Astrocyte (in vitro differentiated cells and primary cell): ENCODE measurements at regions not wholly inside any gene's neighbourhood (a gene's known extent, or its start where the extent isn't known, plus 50 kb on each side); places are given as distances from the start of the nearest gene placed in this dataset.

Experiments
- DNase-seq: peaks from one replicate; pipeline ENCODE4 v3.0.0-alpha.2; 2010; ENCODE audit warnings: low read depth
- FAIRE-seq: peaks from 2 replicates; lab custom pipeline; 2011; peaks lifted over from hg19 to GRCh38; lab: Jason Lieb, UNC
- H2AFZ ChIP-seq: 2 replicates; pipeline ENCODE4 v1.6.0; 2012; ENCODE audit warnings: low read depth, low read length, inconsistent platforms
- H3K27ac ChIP-seq: 2 replicates; pipeline ENCODE4 v1.5.1; 2011; ENCODE audit warnings: low read depth, low read length, inconsistent platforms
- H3K27me3 ChIP-seq: 2 replicates; pipeline ENCODE4 v1.6.0; 2011; ENCODE audit warnings: low read length, inconsistent platforms; ENCODE audit not compliant: insufficient read depth
- H3K36me3 ChIP-seq: 2 replicates; pipeline ENCODE4 v1.5.1; 2011; ENCODE audit warnings: low read length, inconsistent platforms; ENCODE audit not compliant: insufficient read depth
- H3K4me1 ChIP-seq: 2 replicates; pipeline ENCODE4 v1.5.1; 2011; ENCODE audit warnings: low read length, inconsistent platforms; ENCODE audit not compliant: insufficient read depth
- H3K4me2 ChIP-seq: 2 replicates; pipeline ENCODE4 v1.6.0; 2012; ENCODE audit warnings: low read length, inconsistent platforms
- H3K4me3 ChIP-seq: 2 replicates; pipeline ENCODE4 v1.5.1; 2011; ENCODE audit warnings: low read depth, mild to moderate bottlenecking, low read length, inconsistent platforms; ENCODE audit not compliant: insufficient read depth
- H3K79me2 ChIP-seq: 2 replicates; pipeline ENCODE4 v1.6.0; 2012; ENCODE audit warnings: mild to moderate bottlenecking, low read length, inconsistent platforms; ENCODE audit not compliant: insufficient read depth
- H3K9ac ChIP-seq: 2 replicates; pipeline ENCODE4 v1.6.0; 2012; ENCODE audit warnings: mild to moderate bottlenecking, low read length, inconsistent platforms
- H3K9me3 ChIP-seq: 2 replicates; pipeline ENCODE4 v1.5.1; 2012; ENCODE audit warnings: low read depth, mild to moderate bottlenecking, low read length, inconsistent platforms; ENCODE audit not compliant: insufficient read depth
- H4K20me1 ChIP-seq: 2 replicates; pipeline ENCODE4 v1.6.0; 2012; ENCODE audit warnings: low read length, inconsistent platforms; ENCODE audit not compliant: insufficient read depth
- H3K27ac Mint-ChIP-seq: one replicate; pipeline ENCODE4 v1.8.0; 2021; ENCODE audit warnings: mild to moderate bottlenecking, mixed read lengths; ENCODE audit not compliant: unreplicated experiment
- H3K27me3 Mint-ChIP-seq: one replicate; pipeline ENCODE4 v1.8.0; 2021; ENCODE audit warnings: low read depth, mixed read lengths; ENCODE audit not compliant: unreplicated experiment
- H3K36me3 Mint-ChIP-seq: one replicate; pipeline ENCODE4 v1.8.0; 2021; ENCODE audit warnings: low read depth, mixed read lengths; ENCODE audit not compliant: unreplicated experiment
- H3K4me1 Mint-ChIP-seq: one replicate; pipeline ENCODE4 v1.8.0; 2021; ENCODE audit warnings: low read depth, mixed read lengths; ENCODE audit not compliant: unreplicated experiment
- H3K4me3 Mint-ChIP-seq: one replicate; pipeline ENCODE4 v1.8.0; 2021; ENCODE audit warnings: mild to moderate bottlenecking, moderate library complexity, mixed read lengths; ENCODE audit not compliant: unreplicated experiment
- H3K9me3 Mint-ChIP-seq: one replicate; pipeline ENCODE4 v1.8.0; 2021; ENCODE audit warnings: mild to moderate bottlenecking, mixed read lengths; ENCODE audit not compliant: unreplicated experiment
- EZH2 ChIP-seq: IDR thresholded peaks from 2 replicates; pipeline ENCODE4 v1.6.1; 2012; ENCODE audit warnings: mild to moderate bottlenecking, low read length, inconsistent platforms; ENCODE audit not compliant: insufficient read depth
- TF ChIP-seq, protein P1 (sequence below): IDR thresholded peaks from 2 replicates; pipeline ENCODE4 v1.5.1; 2011; ENCODE audit warnings: low read depth, mild to moderate bottlenecking, inconsistent platforms, low read length, moderate library complexity; ENCODE audit not compliant: insufficient read depth

- no peaks in the 10 kb centered on the region for H3K4me1 ChIP-seq
- H3K27me3 ChIP-seq: peaks cover 18% of the 10 kb centered on the region
- no peaks in the 10 kb centered on the region for H3K36me3 ChIP-seq
- no peak overlapping the region for H3K4me3 ChIP-seq
- H3K4me2 ChIP-seq: no peak overlapping the region
- FAIRE-seq (no peak), DNase-seq (no peak)
- TF ChIP-seq, protein P1, sequence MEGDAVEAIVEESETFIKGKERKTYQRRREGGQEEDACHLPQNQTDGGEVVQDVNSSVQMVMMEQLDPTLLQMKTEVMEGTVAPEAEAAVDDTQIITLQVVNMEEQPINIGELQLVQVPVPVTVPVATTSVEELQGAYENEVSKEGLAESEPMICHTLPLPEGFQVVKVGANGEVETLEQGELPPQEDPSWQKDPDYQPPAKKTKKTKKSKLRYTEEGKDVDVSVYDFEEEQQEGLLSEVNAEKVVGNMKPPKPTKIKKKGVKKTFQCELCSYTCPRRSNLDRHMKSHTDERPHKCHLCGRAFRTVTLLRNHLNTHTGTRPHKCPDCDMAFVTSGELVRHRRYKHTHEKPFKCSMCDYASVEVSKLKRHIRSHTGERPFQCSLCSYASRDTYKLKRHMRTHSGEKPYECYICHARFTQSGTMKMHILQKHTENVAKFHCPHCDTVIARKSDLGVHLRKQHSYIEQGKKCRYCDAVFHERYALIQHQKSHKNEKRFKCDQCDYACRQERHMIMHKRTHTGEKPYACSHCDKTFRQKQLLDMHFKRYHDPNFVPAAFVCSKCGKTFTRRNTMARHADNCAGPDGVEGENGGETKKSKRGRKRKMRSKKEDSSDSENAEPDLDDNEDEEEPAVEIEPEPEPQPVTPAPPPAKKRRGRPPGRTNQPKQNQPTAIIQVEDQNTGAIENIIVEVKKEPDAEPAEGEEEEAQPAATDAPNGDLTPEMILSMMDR: no peak
- no peak for TF ChIP-seq EZH2
- H3K9me3 ChIP-seq: no peaks in the 10 kb centered on the region
- no peak overlapping the region for H3K27ac Mint-ChIP-seq
- no peaks in the 10 kb centered on the region for H3K9me3 Mint-ChIP-seq
- no peak overlapping the region for H3K4me3 Mint-ChIP-seq
- H4K20me1 ChIP-seq: no peaks in the 10 kb centered on the region
- H3K27me3 Mint-ChIP-seq: peaks cover 25% of the 10 kb centered on the region
- no peak overlapping the region for H2AFZ ChIP-seq
- no peak overlapping the region for H3K27ac ChIP-seq
- H3K79me2 ChIP-seq: no peaks in the 10 kb centered on the region
- no peaks in the 10 kb centered on the region for H3K36me3 Mint-ChIP-seq
- H3K4me1 Mint-ChIP-seq: no peaks in the 10 kb centered on the region
- H3K9ac ChIP-seq: no peak overlapping the region
Measured at GRCh38 chr2:45141883-45142866, 132.9 kb upstream of the SIX2 start.

DNA sequence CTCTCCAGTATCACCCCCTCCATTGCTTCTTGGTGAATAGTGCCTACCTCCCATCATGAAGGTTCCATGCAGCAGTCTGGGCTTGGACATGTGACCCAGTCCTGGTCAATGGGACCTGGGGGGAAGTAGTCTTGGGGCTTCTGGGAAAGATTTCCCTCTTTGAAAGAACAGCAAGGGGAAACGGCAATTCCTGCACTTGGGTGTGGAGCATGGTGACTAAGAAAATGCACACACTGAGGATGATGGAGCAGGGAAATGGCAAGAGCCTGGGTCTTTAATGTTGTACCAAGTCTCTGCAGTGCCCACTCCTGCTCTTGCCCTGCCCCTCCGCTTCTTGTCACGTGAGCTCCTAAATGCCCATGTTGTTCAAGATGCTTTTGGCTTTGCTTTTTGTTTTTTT, 131.4 kb upstream of the SIX2 start:
- Histone ChIP-seq H3K9me3 (no peaks in the 10 kb centered on the region), H3K4me3 (no peak overlapping the region), H3K9ac (no peak overlapping the region), H3K79me2 (no peaks in the 10 kb centered on the region), H3K4me2 (no peak overlapping the region), H4K20me1 (no peaks in the 10 kb centered on the region), H3K4me1 (no peaks in the 10 kb centered on the region), H3K27me3 (peaks cover 21% of the 10 kb centered on the region), H3K36me3 (no peaks in the 10 kb centered on the region), H3K27ac (no peak overlapping the region), H2AFZ (no peak overlapping the region)
- no peaks in the 10 kb centered on the region for H3K4me1 Mint-ChIP-seq
- no peak overlapping the region for H3K27ac Mint-ChIP-seq
- no peak for FAIRE-seq
- no peaks in the 10 kb centered on the region for H3K9me3 Mint-ChIP-seq
- no peak for DNase-seq
- H3K27me3 Mint-ChIP-seq: peaks cover 23% of the 10 kb centered on the region
- TF ChIP-seq, protein P1: no peak
- TF ChIP-seq EZH2: no peak
- no peaks in the 10 kb centered on the region for H3K36me3 Mint-ChIP-seq
- no peak overlapping the region for H3K4me3 Mint-ChIP-seq

GRCh38 chr2:45138904-45139303, 129.7 kb upstream of the SIX2 start:
- H3K9me3 Mint-ChIP-seq: no peaks in the 10 kb centered on the region
- no peak overlapping the region for H3K4me3 ChIP-seq
- no peaks in the 10 kb centered on the region for H3K4me1 ChIP-seq
- TF ChIP-seq, protein P1: no peak
- TF ChIP-seq EZH2: no peak
- peaks cover 23% of the 10 kb centered on the region for H3K27me3 ChIP-seq
- H4K20me1 ChIP-seq: no peaks in the 10 kb centered on the region
- H3K9me3 ChIP-seq: no peaks in the 10 kb centered on the region
- peaks cover 14% of the 10 kb centered on the region for H3K27me3 Mint-ChIP-seq
- no peak for FAIRE-seq
- no peak for DNase-seq
- no peaks in the 10 kb centered on the region for H3K36me3 ChIP-seq
- H3K4me2 ChIP-seq: no peak overlapping the region
- H3K4me1 Mint-ChIP-seq: peaks cover under 1% of the 10 kb centered on the region
- H3K36me3 Mint-ChIP-seq: no peaks in the 10 kb centered on the region
- H2AFZ ChIP-seq: no peak overlapping the region
- no peak overlapping the region for H3K9ac ChIP-seq
- no peak overlapping the region for H3K4me3 Mint-ChIP-seq
- no peak overlapping the region for H3K27ac Mint-ChIP-seq
- no peak overlapping the region for H3K27ac ChIP-seq
- no peaks in the 10 kb centered on the region for H3K79me2 ChIP-seq
